ENCODE measurements at regions not wholly inside any gene's neighbourhood (a gene's known extent, or its start where the extent isn't known, plus 50 kb on each side); places are given as distances from the start of the nearest gene placed in this dataset.

- peaks cover 7% of the 10 kb centered on the region for H3K27me3 Mint-ChIP-seq (ENCODE audit: insufficient read depth, unreplicated experiment)
- no peaks in the 10 kb centered on the region for H3K4me1 ChIP-seq
- intact Hi-C loops (cut with micrococcal nuclease; ENCODE audit: unreplicated experiment): no loop called here
These were observed 161.6 kb upstream of the MKLN1 start for GRCh38 chr7:131166066-131166465.

GRCh38 chr7:131170440-131171271 lies 157.0 kb upstream of the MKLN1 start:
- TF ChIP-seq CTCF (IDR thresholded peaks at IDR 0.05; ENCODE audit: insufficient read depth in 1 of 2, low read depth in 1 of 2, low read length in 1 of 2, severe bottlenecking in 1 of 2, unreplicated experiment in 1 of 2): no peak
- Histone ChIP-seq H3K4me1 (no peaks in the 10 kb centered on the region), H3K9me3 (no peaks in the 10 kb centered on the region), H3K27me3 (replicated peaks; ENCODE audit: control insufficient read depth, insufficient read depth, low read length) (no peaks in the 10 kb centered on the region), H3K36me3 (ENCODE audit: control insufficient read depth, insufficient read depth, low read length) (no peaks in the 10 kb centered on the region), H3K4me3 (ENCODE audit: low read depth, low read length) (no peak overlapping the region)
- Mint-ChIP-seq H3K4me1 (ENCODE audit: low read depth, unreplicated experiment) (no peaks in the 10 kb centered on the region), H3K9me3 (ENCODE audit: unreplicated experiment) (peaks cover 10% of the 10 kb centered on the region), H3K36me3 (ENCODE audit: insufficient read depth, unreplicated experiment) (no peaks in the 10 kb centered on the region), H3K27me3 (ENCODE audit: insufficient read depth, unreplicated experiment) (peaks cover 8% of the 10 kb centered on the region), H3K4me3 (ENCODE audit: unreplicated experiment) (no peak overlapping the region), H3K27ac (ENCODE audit: unreplicated experiment) (no peak overlapping the region)
- intact Hi-C loops (cut with micrococcal nuclease; ENCODE audit: unreplicated experiment): no loop called here
- ChIA-PET POLR2A (no interaction called here), CTCF (no interaction called here)
- no TSS peak for BruUV-seq (replicated peaks)
- DNase-seq: no peak

More at GRCh38 chr7:131166066-131166465, 161.6 kb upstream of the MKLN1 start:
- no TSS peak for BruUV-seq (replicated peaks)
- no peak for TF ChIP-seq CTCF (IDR thresholded peaks at IDR 0.05; ENCODE audit: insufficient read depth in 1 of 2, low read depth in 1 of 2, low read length in 1 of 2, severe bottlenecking in 1 of 2, unreplicated experiment in 1 of 2)
- H3K4me1 Mint-ChIP-seq (ENCODE audit: low read depth, unreplicated experiment): no peaks in the 10 kb centered on the region
- H3K4me3 Mint-ChIP-seq (ENCODE audit: unreplicated experiment): no peak overlapping the region
- Histone ChIP-seq H3K4me3 (ENCODE audit: low read depth, low read length) (no peak overlapping the region), H3K9me3 (no peaks in the 10 kb centered on the region), H3K27me3 (replicated peaks; ENCODE audit: control insufficient read depth, insufficient read depth, low read length) (no peaks in the 10 kb centered on the region), H3K36me3 (ENCODE audit: control insufficient read depth, insufficient read depth, low read length) (no peaks in the 10 kb centered on the region)
- H3K27ac Mint-ChIP-seq (ENCODE audit: unreplicated experiment): no peak overlapping the region
- H3K9me3 Mint-ChIP-seq (ENCODE audit: unreplicated experiment): no peaks in the 10 kb centered on the region
- no peak for DNase-seq
- H3K36me3 Mint-ChIP-seq (ENCODE audit: insufficient read depth, unreplicated experiment): no peaks in the 10 kb centered on the region
- ChIA-PET POLR2A (no interaction called here), CTCF (no interaction called here)

- Mint-ChIP-seq H3K9me3 (ENCODE audit: unreplicated experiment) (peaks cover 10% of the 10 kb centered on the region), H3K4me1 (ENCODE audit: low read depth, unreplicated experiment) (no peaks in the 10 kb centered on the region), H3K36me3 (ENCODE audit: insufficient read depth, unreplicated experiment) (no peaks in the 10 kb centered on the region), H3K4me3 (ENCODE audit: unreplicated experiment) (no peak overlapping the region), H3K27ac (ENCODE audit: unreplicated experiment) (no peak overlapping the region), H3K27me3 (ENCODE audit: insufficient read depth, unreplicated experiment) (peaks cover 8% of the 10 kb centered on the region)
- Histone ChIP-seq H3K4me3 (ENCODE audit: low read depth, low read length) (no peak overlapping the region), H3K4me1 (no peaks in the 10 kb centered on the region), H3K36me3 (ENCODE audit: control insufficient read depth, insufficient read depth, low read length) (no peaks in the 10 kb centered on the region), H3K27me3 (replicated peaks; ENCODE audit: control insufficient read depth, insufficient read depth, low read length) (no peaks in the 10 kb centered on the region), H3K9me3 (no peaks in the 10 kb centered on the region)
- no peak for DNase-seq
- TF ChIP-seq CTCF (IDR thresholded peaks at IDR 0.05; ENCODE audit: insufficient read depth in 1 of 2, low read depth in 1 of 2, low read length in 1 of 2, severe bottlenecking in 1 of 2, unreplicated experiment in 1 of 2): no peak
- intact Hi-C loops (cut with micrococcal nuclease; ENCODE audit: unreplicated experiment): no loop called here
- no TSS peak for BruUV-seq (replicated peaks)
- ChIA-PET CTCF (no interaction called here), POLR2A (no interaction called here)
These were observed 154.4 kb upstream of the MKLN1 start for GRCh38 chr7:131173145-131173890.
